GM12874 (cell line): ENCODE measurements at regions not wholly inside any gene's neighbourhood (a gene's known extent, or its start where the extent isn't known, plus 50 kb on each side); places are given as distances from the start of the nearest gene placed in this dataset.

ENCODE experiments used
- TF ChIP-seq, protein P1 (sequence below): IDR thresholded peaks from 2 replicates; pipeline ENCODE4 v1.5.1; 2011; ENCODE audit warnings: low read depth, mild to moderate bottlenecking, control low read depth, low read length, moderate library complexity; ENCODE audit not compliant: insufficient read depth

DNA sequence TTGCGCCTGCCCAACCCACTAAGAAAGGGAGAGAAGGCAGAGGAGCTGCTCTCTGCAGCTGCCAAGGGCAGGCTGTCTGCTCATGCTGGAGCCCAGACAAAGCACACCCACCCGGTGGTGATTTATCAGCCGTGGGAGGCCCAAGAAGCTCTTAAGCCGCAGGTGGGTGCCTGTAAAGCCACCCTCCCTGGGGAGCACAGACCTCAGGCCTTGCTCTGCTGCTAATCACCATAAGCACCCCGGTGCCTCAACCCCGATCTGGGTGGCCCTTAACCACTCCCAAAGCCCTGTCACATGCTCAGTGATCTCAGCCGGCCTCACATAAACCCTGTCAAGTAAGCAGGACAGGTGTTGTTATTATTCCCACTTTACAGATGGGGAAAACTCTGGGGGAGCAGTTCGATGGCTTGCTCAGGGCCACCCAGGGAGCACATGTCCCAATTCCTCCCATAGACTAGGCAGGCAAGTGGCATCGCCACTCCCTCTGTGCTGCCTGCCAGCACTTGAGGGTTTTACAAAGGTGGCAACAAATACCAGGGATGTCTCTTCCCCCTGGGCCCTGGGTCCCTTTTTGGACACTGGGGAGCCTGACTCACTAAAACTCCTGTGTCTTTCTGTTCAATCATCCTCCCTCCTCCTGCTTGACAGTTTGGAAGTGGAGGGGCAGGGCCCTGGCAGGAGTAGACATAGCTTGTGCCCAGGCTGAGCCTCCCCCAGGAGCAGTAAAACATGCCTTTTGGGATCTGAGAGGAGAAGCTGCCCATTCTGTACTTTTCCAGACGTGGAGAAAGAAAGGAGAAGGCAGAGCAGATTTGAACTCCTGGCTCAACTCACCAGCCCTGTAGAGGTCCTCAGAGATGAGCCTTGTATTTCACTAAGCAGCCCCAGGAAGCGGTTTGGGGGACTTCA is 299.3 kb downstream of the SOX9 start:
- TF ChIP-seq, protein P1, sequence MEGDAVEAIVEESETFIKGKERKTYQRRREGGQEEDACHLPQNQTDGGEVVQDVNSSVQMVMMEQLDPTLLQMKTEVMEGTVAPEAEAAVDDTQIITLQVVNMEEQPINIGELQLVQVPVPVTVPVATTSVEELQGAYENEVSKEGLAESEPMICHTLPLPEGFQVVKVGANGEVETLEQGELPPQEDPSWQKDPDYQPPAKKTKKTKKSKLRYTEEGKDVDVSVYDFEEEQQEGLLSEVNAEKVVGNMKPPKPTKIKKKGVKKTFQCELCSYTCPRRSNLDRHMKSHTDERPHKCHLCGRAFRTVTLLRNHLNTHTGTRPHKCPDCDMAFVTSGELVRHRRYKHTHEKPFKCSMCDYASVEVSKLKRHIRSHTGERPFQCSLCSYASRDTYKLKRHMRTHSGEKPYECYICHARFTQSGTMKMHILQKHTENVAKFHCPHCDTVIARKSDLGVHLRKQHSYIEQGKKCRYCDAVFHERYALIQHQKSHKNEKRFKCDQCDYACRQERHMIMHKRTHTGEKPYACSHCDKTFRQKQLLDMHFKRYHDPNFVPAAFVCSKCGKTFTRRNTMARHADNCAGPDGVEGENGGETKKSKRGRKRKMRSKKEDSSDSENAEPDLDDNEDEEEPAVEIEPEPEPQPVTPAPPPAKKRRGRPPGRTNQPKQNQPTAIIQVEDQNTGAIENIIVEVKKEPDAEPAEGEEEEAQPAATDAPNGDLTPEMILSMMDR = no peak

DNA sequence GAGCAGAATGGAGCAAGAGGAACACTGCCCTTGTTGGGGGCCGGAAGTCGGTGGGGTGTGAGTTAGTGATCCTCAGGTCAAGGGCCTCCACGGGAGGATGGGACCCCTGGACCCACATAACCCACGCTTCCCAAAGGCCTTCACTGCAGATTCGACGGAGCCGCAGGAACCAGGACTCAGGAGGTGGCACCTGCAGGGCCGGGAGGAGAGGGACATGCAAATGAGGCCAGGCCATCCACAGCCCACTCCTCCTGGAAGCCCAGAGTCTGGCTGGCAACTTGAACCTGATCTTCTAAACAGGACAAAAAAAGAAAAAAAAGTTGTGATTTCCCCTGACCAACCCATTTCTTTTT is 299.9 kb downstream of the SOX9 start:
- TF ChIP-seq, protein P1 = no peak

DNA sequence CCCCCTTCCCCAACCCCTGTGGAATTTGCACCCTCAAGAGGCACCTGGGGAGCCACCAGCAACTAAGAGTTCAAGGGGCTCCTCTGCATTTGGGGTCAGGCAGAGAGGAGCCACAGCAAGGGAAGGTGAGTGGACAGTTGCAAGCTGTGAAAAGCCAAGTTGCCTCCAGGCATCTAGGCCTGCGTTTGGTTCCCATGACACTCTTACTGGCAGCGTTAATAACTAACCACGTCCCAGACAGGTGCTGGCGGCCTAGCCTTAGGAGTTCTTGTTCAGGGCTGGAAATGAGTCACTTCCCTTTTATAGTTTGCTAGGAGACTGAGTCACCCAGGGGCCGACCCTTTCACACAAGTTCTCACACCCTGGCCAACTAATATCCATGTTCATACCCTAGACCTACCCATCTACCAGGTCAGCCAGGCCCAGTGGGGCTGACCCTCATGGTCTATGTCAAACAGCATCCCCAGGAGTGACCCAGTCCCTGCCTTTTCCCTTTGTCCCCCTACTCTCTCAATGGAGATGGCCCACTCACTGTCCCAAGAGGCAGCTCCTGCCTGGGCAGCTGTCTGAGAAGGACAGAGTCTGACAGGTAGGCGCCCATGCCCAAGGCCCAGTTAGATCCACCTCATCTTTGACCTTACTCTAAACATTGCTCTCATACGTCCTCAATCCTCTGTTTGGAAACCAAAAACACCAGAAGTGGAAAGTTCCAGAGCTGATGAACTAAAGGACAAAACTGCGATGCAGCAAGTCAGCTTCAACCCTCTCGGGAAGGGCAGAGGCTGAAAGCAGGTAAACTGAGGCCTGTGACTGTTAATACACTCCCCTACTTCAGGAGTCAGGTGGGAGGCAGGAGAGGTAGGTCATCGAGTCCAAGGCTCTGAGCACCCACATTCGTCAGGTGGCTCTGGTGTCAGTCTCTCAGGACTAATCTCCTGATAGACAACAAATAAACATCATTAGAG is 300.6 kb downstream of the SOX9 start:
- TF ChIP-seq, protein P1 = no peak

DNA sequence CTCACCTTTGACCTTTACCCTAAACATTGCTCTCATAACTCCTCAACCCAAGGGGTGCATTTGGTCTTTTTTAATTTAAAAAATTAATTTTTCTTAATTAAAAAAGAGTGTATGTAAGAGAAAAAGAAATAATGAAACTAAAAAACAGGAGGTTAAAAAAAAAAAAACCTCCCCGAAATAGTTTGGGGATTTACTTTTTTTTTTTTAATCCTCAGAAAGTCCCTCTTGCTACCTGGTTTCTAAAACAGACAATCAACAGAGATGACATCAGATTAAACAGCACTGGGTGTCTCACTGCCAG is 301.3 kb downstream of the SOX9 start:
- TF ChIP-seq, protein P1 = no peak

DNA sequence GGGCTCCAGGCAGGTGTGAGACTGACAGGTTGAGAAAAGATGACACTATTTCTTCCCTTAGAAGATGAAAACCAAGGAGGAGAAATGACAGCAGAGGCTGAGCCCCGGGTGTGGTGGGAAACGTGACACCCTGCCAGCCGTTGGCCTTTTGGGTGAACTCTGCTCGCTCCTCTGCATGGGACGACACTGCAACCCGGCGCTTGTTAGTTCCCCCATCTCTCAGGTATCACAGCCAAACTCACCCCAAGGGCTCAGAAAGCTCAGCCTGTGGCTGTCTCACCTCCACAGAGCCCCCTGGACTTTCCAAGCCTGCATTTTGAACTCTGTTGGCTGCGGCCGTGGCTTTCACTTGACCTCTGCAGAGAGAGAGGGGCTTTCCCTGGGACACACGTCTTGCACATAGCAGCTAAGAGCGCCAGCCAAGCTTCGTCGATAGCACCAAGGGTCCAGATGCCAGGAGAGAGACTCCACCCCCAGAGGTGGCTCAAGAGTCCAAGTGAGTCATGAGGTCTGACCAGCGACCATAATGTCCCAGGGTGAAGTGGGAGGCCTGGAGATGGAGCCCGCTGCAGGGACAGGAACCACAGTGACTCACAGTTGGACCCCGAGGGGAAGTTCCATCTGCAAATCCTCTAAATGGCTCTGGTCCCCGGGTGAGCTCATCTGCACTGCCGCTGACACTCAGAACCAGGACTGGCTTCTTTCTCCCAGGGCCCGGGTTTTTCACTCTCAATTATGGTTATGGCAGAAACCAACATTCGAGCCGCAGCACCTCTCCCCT is 301.9 kb downstream of the SOX9 start:
- TF ChIP-seq, protein P1 = no peak

DNA sequence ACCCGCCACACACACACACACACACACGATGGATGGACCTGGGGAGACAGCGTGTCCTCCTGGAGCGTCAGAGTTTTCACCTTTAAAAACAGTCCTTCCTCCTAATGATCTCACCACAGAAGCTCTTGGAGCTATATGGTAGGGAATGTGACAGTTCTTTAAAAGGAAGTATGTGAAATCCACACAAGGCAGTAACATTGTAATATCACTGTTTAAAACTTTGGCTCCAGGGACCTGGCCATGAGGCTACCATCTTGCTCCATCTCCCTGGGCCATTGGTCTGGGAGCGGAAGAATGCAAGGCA is 302.4 kb downstream of the SOX9 start:
- TF ChIP-seq, protein P1 = no peak

DNA sequence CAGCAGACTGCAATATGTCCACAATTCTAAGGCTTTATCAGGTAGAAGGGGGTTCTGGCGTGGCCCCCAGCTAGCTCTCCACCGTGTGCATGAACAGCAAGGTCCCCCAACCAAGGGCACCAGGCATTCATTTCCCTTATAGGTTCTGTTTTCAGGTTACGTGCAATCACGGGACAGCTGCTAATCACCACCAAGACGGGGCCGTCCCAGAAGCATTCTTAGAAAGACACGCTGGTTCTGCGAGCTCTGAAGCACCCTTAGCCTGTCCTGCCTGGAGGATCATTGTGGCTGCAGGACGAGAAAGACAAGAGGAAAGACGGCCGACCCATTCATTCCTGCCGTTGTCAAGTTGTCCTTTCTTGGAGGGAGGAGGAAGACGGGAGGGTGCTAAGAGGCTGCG is 302.9 kb downstream of the SOX9 start:
- TF ChIP-seq, protein P1 = no peak
